Upper lobe of left lung (tissue), 6 donors: ENCODE measurements at regions not wholly inside any gene's neighbourhood (a gene's known extent, or its start where the extent isn't known, plus 50 kb on each side); places are given as distances from the start of the nearest gene placed in this dataset.

Experiments
- ATAC-seq, 2 donors: fragments of 200-7000 bp; cut with Tn5 transposase; one replicate each; pipeline ENCODE4 v1.9.1; 2022; ENCODE audit warnings: mild to moderate bottlenecking in 2 of 2, moderate library complexity in 2 of 2; ENCODE audit not compliant: low FRiP score in 2 of 2
- DNase-seq, 2 donors: peaks; one replicate each; pipeline ENCODE4 v3.0.0-alpha.2; 2019 to 2020
- H3K27ac ChIP-seq, 4 donors: fragments of 200-600 bp; sonication (generic); one replicate each; pipeline ENCODE4 v1.5.1; 2016 to 2019
- H3K27me3 ChIP-seq, 4 donors: fragments of 200-600 bp; sonication (generic); one replicate each; pipeline ENCODE4 v1.5.1; 2017 to 2019
- H3K36me3 ChIP-seq, 4 donors: fragments of 200-600 bp; sonication (generic); one replicate each; pipeline ENCODE4 v1.5.1; 2016 to 2019
- H3K4me1 ChIP-seq, 4 donors: fragments of 200-600 bp; sonication (generic); one replicate each; pipeline ENCODE4 v1.5.1; 2018 to 2019
- H3K4me3 ChIP-seq, 4 donors: fragments of 200-600 bp; sonication (generic); one replicate each; pipeline ENCODE4 v1.5.1; 2017 to 2019; ENCODE audit warnings: mild to moderate bottlenecking in 2 of 4, moderate library complexity in 1 of 4
- H3K9me3 ChIP-seq, 4 donors: fragments of 200-600 bp; sonication (generic); one replicate each; pipeline ENCODE4 v1.5.1; 2018 to 2019
- EP300 ChIP-seq, 4 donors: sonication (generic); formaldehyde crosslinking; IDR thresholded peaks; one replicate each; pipeline ENCODE4 v1.5.1; 2017; ENCODE audit warnings: antibody characterized with exemption in 4 of 4, control low read depth in 2 of 4
- POLR2A ChIP-seq, 4 donors: fragments of 450-650 bp; IDR thresholded peaks; one replicate each; pipeline ENCODE4 v1.5.1; 2016 to 2017; ENCODE audit warnings: antibody characterized with exemption in 4 of 4, mild to moderate bottlenecking in 2 of 4
- POLR2AphosphoS5 ChIP-seq, 2 donors: sonication (generic); formaldehyde crosslinking; IDR thresholded peaks; one replicate each; pipeline ENCODE4 v1.5.1; 2017; ENCODE audit warnings: antibody characterized with exemption in 2 of 2
- WGBS, 2 donors: methylation state at CpG; one replicate each; pipeline ENCODE4 v1.1.5; 2017 to 2018; 5-methylcytosine and 5-hydroxymethylcytosine counted together
- TF ChIP-seq, protein P1 (sequence below), 6 experiments: fragments of 450-650 bp in 4 of 6; fragments of 200-600 bp in 2 of 6; sonication (generic) in 2 of 6; IDR thresholded peaks; one replicate each; pipeline ENCODE4 v1.5.1; 2016 to 2019; ENCODE audit warnings: antibody characterized with exemption in 6 of 6
- donor health status: DM: no; HTN: no; CAD: no; lungs with moderate emphysema.
- donor health status: DM: no; HTN: yes; CAD: no; lungs with severe emphysema.

DNA sequence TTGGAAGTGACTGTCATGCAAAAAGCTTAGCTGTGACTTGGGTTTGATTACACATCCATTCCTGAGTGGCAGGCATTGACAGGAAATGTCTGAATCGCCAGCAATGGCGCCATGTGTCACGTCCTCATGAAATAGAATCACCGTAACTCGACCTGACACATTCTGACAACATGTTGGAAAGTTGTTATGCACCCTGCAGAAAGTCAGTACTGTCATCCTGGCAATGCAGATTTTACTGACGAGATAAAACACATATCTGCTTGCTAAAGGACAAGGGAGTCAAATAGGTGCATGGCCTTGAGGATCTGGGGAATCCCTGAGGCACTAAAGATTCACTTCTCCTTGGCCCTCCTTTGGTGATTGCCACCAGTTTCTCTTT, 344.2 kb downstream of the SPATA31D1 start:
- 69 to 80% methylated on average over 6 of the region's 6 CpGs for WGBS, 2 donors
- ATAC-seq = no peak
- H3K9me3 ChIP-seq = no peaks in the 10 kb centered on the region
- no peaks in the 10 kb centered on the region for H3K27me3 ChIP-seq
- TF ChIP-seq POLR2A (IDR thresholded peaks at IDR 0.05) (no peak), POLR2AphosphoS5 (IDR thresholded peaks at IDR 0.05) (no peak), EP300 (IDR thresholded peaks at IDR 0.05) (no peak)
- TF ChIP-seq, protein P1, sequence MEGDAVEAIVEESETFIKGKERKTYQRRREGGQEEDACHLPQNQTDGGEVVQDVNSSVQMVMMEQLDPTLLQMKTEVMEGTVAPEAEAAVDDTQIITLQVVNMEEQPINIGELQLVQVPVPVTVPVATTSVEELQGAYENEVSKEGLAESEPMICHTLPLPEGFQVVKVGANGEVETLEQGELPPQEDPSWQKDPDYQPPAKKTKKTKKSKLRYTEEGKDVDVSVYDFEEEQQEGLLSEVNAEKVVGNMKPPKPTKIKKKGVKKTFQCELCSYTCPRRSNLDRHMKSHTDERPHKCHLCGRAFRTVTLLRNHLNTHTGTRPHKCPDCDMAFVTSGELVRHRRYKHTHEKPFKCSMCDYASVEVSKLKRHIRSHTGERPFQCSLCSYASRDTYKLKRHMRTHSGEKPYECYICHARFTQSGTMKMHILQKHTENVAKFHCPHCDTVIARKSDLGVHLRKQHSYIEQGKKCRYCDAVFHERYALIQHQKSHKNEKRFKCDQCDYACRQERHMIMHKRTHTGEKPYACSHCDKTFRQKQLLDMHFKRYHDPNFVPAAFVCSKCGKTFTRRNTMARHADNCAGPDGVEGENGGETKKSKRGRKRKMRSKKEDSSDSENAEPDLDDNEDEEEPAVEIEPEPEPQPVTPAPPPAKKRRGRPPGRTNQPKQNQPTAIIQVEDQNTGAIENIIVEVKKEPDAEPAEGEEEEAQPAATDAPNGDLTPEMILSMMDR (IDR thresholded peaks at IDR 0.05) = no peak
- H3K36me3 ChIP-seq = no peaks in the 10 kb centered on the region
- no peaks in the 10 kb centered on the region for H3K4me1 ChIP-seq
- H3K27ac ChIP-seq = no peak overlapping the region
- no peak for DNase-seq
- H3K4me3 ChIP-seq = no peak overlapping the region

DNA sequence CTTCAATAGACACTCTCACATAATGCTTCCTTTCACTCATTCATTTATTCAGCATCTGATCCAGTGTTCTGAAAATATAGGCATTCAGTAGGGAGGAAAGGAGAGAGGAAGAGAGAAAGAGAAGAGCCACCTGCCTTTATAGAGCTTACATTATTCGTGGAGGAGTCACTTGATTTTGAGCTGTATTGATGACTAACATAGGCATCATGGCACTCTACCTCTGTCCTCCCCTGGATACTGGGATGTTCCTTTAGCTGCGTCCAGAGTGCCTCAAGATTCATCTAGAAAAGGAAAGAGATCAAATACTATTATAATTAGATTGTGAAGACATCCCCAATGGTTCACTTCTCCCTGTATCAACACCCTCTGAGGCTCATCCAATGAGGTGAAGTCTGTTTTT, 345.1 kb downstream of the SPATA31D1 start:
- no peak for DNase-seq
- TF ChIP-seq POLR2AphosphoS5 (IDR thresholded peaks at IDR 0.05) = no peak
- TF ChIP-seq EP300 (IDR thresholded peaks at IDR 0.05) = no peak
- TF ChIP-seq, protein P1 (IDR thresholded peaks at IDR 0.05) = no peak
- TF ChIP-seq POLR2A (IDR thresholded peaks at IDR 0.05) = no peak
- H3K4me1 ChIP-seq = no peaks in the 10 kb centered on the region
- no peaks in the 10 kb centered on the region for H3K27me3 ChIP-seq
- H3K4me3 ChIP-seq = no peak overlapping the region
- no peaks in the 10 kb centered on the region for H3K9me3 ChIP-seq
- H3K27ac ChIP-seq = no peak overlapping the region
- no peaks in the 10 kb centered on the region for H3K36me3 ChIP-seq
- no peak for ATAC-seq
- WGBS, 2 donors = 76 to 88% methylated on average over 2 of the region's 2 CpGs

DNA sequence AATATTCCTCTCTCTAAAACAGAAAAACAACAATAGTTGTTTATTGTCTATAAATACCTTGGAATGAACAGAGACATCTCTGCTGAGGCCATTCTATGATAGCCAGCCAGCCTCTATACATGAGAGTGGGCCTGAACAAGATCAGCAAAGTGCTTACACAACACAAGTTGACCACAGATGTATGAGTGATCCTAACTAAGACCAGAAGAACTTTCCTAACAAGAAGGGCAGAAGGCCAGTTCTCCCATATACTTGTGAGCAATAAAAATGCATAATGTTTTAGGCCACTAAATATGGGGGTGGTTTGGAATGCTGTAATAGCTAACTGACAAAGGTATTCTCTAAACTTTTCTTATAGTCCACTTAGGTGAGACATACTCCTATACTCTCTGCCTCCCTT, 345.7 kb downstream of the SPATA31D1 start:
- ATAC-seq (no peak), DNase-seq (no peak)
- Histone ChIP-seq H3K4me3 (no peak overlapping the region), H3K27ac (no peak overlapping the region), H3K9me3 (no peaks in the 10 kb centered on the region), H3K27me3 (no peaks in the 10 kb centered on the region), H3K4me1 (no peaks in the 10 kb centered on the region), H3K36me3 (no peaks in the 10 kb centered on the region)
- TF ChIP-seq POLR2AphosphoS5 (IDR thresholded peaks at IDR 0.05) (no peak), POLR2A (IDR thresholded peaks at IDR 0.05) (no peak), EP300 (IDR thresholded peaks at IDR 0.05) (no peak)
- TF ChIP-seq, protein P1 (IDR thresholded peaks at IDR 0.05) = no peak

DNA sequence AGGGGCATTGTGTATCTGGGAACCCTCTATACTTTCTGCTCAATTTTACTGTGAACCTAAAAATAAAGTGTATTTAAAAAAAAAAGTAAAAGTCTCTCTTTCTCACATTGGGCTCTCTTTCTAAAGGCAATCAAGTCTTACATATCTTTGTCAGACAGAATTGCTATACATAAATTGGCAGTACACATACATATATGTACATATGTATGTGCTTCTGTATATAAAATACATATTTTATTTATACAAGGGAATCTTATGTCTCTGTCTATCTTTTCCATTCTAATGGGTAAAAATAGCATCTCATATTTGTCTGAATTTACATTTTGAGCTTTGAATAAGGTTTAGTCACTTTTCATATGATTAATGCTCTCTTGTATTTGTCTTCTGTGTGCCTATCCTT, 348.8 kb downstream of the SPATA31D1 start:
- H3K4me3 ChIP-seq = no peak overlapping the region
- H3K4me1 ChIP-seq = no peaks in the 10 kb centered on the region
- H3K27me3 ChIP-seq = no peaks in the 10 kb centered on the region
- no peak for ATAC-seq
- no peaks in the 10 kb centered on the region for H3K36me3 ChIP-seq
- no peak overlapping the region for H3K27ac ChIP-seq
- DNase-seq = no peak
- TF ChIP-seq POLR2AphosphoS5 (IDR thresholded peaks at IDR 0.05) (no peak), EP300 (IDR thresholded peaks at IDR 0.05) (no peak), POLR2A (IDR thresholded peaks at IDR 0.05) (no peak)
- TF ChIP-seq, protein P1 (IDR thresholded peaks at IDR 0.05) = no peak
- H3K9me3 ChIP-seq = no peaks in the 10 kb centered on the region

DNA sequence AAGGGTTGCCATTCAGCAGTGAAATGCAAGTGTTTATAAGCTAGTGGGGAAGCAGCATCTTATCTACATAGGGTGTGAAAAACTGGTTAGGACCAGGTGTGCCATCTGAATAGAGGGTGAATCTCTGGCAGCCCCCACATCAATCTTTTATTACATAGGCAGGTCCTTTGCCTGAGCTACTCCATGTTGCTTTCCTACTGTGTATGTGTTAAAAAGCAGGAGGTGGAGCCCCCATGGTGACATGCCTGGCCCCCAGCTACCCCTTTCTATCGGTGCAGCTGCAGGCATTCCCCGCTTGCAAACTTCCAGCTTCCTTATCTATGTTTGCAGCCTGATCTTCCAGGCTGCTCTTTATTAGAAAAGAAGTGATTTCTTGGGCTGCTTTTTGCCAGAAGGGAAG, 353.5 kb downstream of the SPATA31D1 start:
- Histone ChIP-seq H3K27me3 (no peaks in the 10 kb centered on the region), H3K27ac (no peak overlapping the region), H3K9me3 (peaks cover 0 to 19% (median 11%) of the 10 kb centered on the region in 4 donors), H3K4me3 (no peak overlapping the region), H3K36me3 (no peaks in the 10 kb centered on the region), H3K4me1 (no peaks in the 10 kb centered on the region)
- DNase-seq (no peak), ATAC-seq (no peak)
- WGBS, 2 donors = 63 to 79% methylated on average over 2 of the region's 2 CpGs
- TF ChIP-seq EP300 (IDR thresholded peaks at IDR 0.05) = no peak
- TF ChIP-seq, protein P1 (IDR thresholded peaks at IDR 0.05) = no peak
- TF ChIP-seq POLR2A (IDR thresholded peaks at IDR 0.05) = no peak
- no peak for TF ChIP-seq POLR2AphosphoS5 (IDR thresholded peaks at IDR 0.05)
